ENCODE measurements at regions not wholly inside any gene's neighbourhood (a gene's known extent, or its start where the extent isn't known, plus 50 kb on each side); places are given as distances from the start of the nearest gene placed in this dataset.

DNA sequence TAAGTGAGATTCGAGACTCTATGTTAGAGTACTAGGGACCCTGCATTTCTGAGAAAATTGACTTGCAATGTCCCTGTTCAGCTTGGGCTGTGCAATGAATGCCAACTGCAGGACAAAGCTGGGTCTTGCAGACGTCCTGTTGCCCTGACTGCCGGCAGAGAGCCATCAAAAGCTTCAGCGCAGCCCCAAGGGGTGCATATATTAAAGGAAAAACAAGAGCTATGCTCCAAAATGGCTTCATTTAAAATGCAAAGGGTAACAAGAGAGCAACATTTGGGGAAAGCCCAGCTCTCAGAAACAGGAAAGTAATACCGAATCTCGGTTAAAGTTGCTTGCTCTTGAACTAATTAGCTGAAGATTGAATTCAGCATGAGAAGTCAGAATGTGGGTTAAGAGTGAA is 110.9 kb upstream of the PNPT1 start:
- TF ChIP-seq CTCF (IDR thresholded peaks at IDR 0.05) (no peak), POLR2A (IDR thresholded peaks at IDR 0.05) (no peak), POLR2AphosphoS5 (IDR thresholded peaks at IDR 0.05) (no peak)
